Esophagus squamous epithelium (tissue), 5 donors: ENCODE measurements at regions not wholly inside any gene's neighbourhood (a gene's known extent, or its start where the extent isn't known, plus 50 kb on each side); places are given as distances from the start of the nearest gene placed in this dataset.

Experiments used
- DNase-seq: peaks from one replicate; lab custom pipeline; 2025; lab: John Stamatoyannopoulos, UW
- H3K27ac ChIP-seq, 4 donors: fragments of 200-600 bp; sonication (generic); one replicate each; pipeline ENCODE4 v1.5.1; 2016 to 2019; ENCODE audit warnings: mild to moderate bottlenecking in 1 of 4
- H3K27me3 ChIP-seq, 4 donors: fragments of 200-600 bp; sonication (generic); 1 replicate in 3 of 4; 2 replicates in 1 of 4; pipeline versions ENCODE4 v1.5.1 to v1.6.0; 2017 to 2021; ENCODE audit warnings: antibody characterized with exemption in 1 of 4
- H3K36me3 ChIP-seq, 3 donors: fragments of 200-600 bp; sonication (generic); one replicate each; pipeline ENCODE4 v1.5.1; 2016 to 2019
- H3K4me1 ChIP-seq, 3 donors: fragments of 200-600 bp; sonication (generic); one replicate each; pipeline ENCODE4 v1.5.1; 2017 to 2019
- H3K4me3 ChIP-seq, 4 donors: fragments of 200-600 bp; sonication (generic); 1 replicate in 3 of 4; 2 replicates in 1 of 4; pipeline ENCODE4 v1.5.1; 2016 to 2019; ENCODE audit warnings: mild to moderate bottlenecking in 2 of 4, moderate library complexity in 1 of 4
- H3K9me3 ChIP-seq, 3 donors: fragments of 200-600 bp; sonication (generic); one replicate each; pipeline ENCODE4 v1.5.1; 2016 to 2019
- CTCF ChIP-seq, 6 experiments: fragments of 450-650 bp in 4 of 6; fragments of 200-600 bp in 2 of 6; sonication (generic) in 2 of 6; IDR thresholded peaks; one replicate each; pipeline ENCODE4 v1.5.1; 2016 to 2019; ENCODE audit warnings: antibody characterized with exemption in 6 of 6, mild to moderate bottlenecking in 4 of 6, moderate library complexity in 4 of 6
- POLR2A ChIP-seq, 4 donors: fragments of 450-650 bp; IDR thresholded peaks; one replicate each; pipeline ENCODE4 v1.6.1; 2017; ENCODE audit warnings: antibody characterized with exemption in 4 of 4, mild to moderate bottlenecking in 4 of 4, moderate library complexity in 3 of 4
- WGBS, 2 donors: methylation state at CpG; one replicate each; pipeline ENCODE4 v1.1.5; 2018; 5-methylcytosine and 5-hydroxymethylcytosine counted together
- intact Hi-C: fragments of 100-400 bp; cut with DNase I; formaldehyde crosslinking; loops from one replicate; pipeline ENCODE4 v1.15.0; 2022
- donor health status: DM: yes; HTN: yes; CAD: no.

DNA sequence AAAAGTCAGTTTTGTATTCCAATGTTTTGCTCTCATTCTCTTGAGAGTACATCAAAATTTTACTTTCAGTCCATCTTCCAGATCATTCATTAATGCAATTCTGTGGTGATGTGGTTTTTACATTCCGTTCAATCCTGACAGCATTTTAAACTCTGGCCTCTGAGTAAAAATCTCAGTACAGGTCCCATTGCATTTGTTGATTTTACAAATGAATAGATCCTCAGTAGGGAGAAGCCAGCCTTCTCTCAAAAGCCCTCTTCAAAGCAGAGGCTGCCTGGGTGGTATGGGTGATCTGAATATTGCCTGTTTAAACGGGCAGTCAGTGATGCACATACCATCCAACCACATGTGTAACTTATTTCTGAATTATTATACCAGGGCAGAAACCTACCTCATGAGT lies 72.5 kb upstream of the TSC22D2 start:
- no peaks in the 10 kb centered on the region for H3K9me3 ChIP-seq
- H3K36me3 ChIP-seq, result no peaks in the 10 kb centered on the region
- no peak overlapping the region for H3K4me3 ChIP-seq
- H3K27ac ChIP-seq, result no peak overlapping the region
- no peaks in the 10 kb centered on the region for H3K4me1 ChIP-seq
- intact Hi-C loops, result no loop called here
- TF ChIP-seq POLR2A (IDR thresholded peaks at IDR 0.05) (no peak), CTCF (IDR thresholded peaks at IDR 0.05) (no peak)
- no peaks in the 10 kb centered on the region for H3K27me3 ChIP-seq
- no peak for DNase-seq
- 49 to 63% methylated on average over 2 of the region's 2 CpGs for WGBS, 2 donors

GRCh38 chr3:150334974-150335373 lies 73.1 kb upstream of the TSC22D2 start:
- 52 to 71% methylated on average over 3 of the region's 3 CpGs for WGBS, 2 donors
- Histone ChIP-seq H3K4me1 (no peaks in the 10 kb centered on the region), H3K36me3 (no peaks in the 10 kb centered on the region), H3K27ac (no peak overlapping the region), H3K9me3 (no peaks in the 10 kb centered on the region), H3K4me3 (no peak overlapping the region), H3K27me3 (no peaks in the 10 kb centered on the region)
- TF ChIP-seq POLR2A (IDR thresholded peaks at IDR 0.05) (no peak), CTCF (IDR thresholded peaks at IDR 0.05) (no peak)
- no peak for DNase-seq
- intact Hi-C loops, result no loop called here

- intact Hi-C loops, result no loop called here
- Histone ChIP-seq H3K27me3 (no peaks in the 10 kb centered on the region), H3K27ac (no peak overlapping the region), H3K9me3 (no peaks in the 10 kb centered on the region), H3K36me3 (no peaks in the 10 kb centered on the region), H3K4me1 (no peaks in the 10 kb centered on the region), H3K4me3 (no peak overlapping the region)
- WGBS, 2 donors, result 100% methylated on average over 1 of the region's 1 CpG
- TF ChIP-seq CTCF (IDR thresholded peaks at IDR 0.05) (no peak), POLR2A (IDR thresholded peaks at IDR 0.05) (no peak)
- no peak for DNase-seq
Observed at GRCh38 chr3:150333477-150333876, 74.6 kb upstream of the TSC22D2 start.

GRCh38 chr3:150331978-150332568 lies 76.0 kb upstream of the TSC22D2 start:
- H3K27ac ChIP-seq, result no peak overlapping the region
- intact Hi-C loops, result no loop called here
- TF ChIP-seq CTCF (IDR thresholded peaks at IDR 0.05), result no peak
- TF ChIP-seq POLR2A (IDR thresholded peaks at IDR 0.05), result no peak
- no peak for DNase-seq
- no peaks in the 10 kb centered on the region for H3K27me3 ChIP-seq
- H3K36me3 ChIP-seq, result no peaks in the 10 kb centered on the region
- H3K4me3 ChIP-seq, result no peak overlapping the region
- WGBS, 2 donors, result 65 to 76% methylated on average over 1 of the region's 1 CpG
- no peaks in the 10 kb centered on the region for H3K4me1 ChIP-seq
- H3K9me3 ChIP-seq, result no peaks in the 10 kb centered on the region

DNA sequence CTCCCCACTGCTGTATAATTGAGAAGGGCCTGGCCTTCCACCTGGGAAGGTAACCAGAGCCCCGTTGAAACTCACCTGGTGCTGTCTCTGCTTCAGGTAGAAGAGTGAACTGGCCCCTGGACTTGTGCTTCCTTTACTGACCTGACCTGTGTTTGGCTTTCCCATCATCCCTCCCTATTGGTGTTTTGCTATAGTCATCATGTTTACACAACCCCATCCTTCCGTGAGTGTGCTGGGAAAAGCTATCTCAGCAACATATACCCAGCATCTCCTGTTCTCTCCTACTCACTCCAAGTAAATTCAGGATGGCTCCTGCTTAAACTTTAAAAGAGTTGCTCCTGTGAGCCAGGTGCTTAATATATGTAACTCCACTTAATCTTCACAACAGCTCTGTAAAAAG lies 77.2 kb upstream of the TSC22D2 start:
- TF ChIP-seq POLR2A (IDR thresholded peaks at IDR 0.05) (no peak), CTCF (IDR thresholded peaks at IDR 0.05) (no peak)
- H3K4me3 ChIP-seq, result no peak overlapping the region
- H3K4me1 ChIP-seq, result no peaks in the 10 kb centered on the region
- no peak for DNase-seq
- no peaks in the 10 kb centered on the region for H3K27me3 ChIP-seq
- intact Hi-C loops, result no loop called here
- no peaks in the 10 kb centered on the region for H3K9me3 ChIP-seq
- no peak overlapping the region for H3K27ac ChIP-seq
- no peaks in the 10 kb centered on the region for H3K36me3 ChIP-seq
- WGBS, 2 donors, result 78 to 80% methylated on average over 1 to 2 of the region's 2 CpGs
